HFF-Myc (cell line): ENCODE measurements at regions not wholly inside any gene's neighbourhood (a gene's known extent, or its start where the extent isn't known, plus 50 kb on each side); places are given as distances from the start of the nearest gene placed in this dataset.
"Not testable (repeated sequence)": the region's sequence is repeated elsewhere in the genome, so short reads cannot be mapped to it uniquely, and the experiment has no call there.

Experiments
- DNase-seq: peaks from one replicate; pipeline ENCODE4 v3.0.0-alpha.2; 2011; ENCODE audit warnings: low read depth; ENCODE audit errors: extremely low read depth
- H3K4me3 ChIP-seq: replicated peaks from 2 replicates; pipeline ENCODE4 v1.5.1; 2011; ENCODE audit warnings: low read depth, mild to moderate bottlenecking, control low read depth, low read length
- CTCF ChIP-seq: IDR thresholded peaks from 2 replicates; pipeline ENCODE4 v1.5.1; 2012; ENCODE audit warnings: mild to moderate bottlenecking, low read depth, low read length, control low read depth; ENCODE audit errors: missing control alignments

- peak; percentile 37 for TF ChIP-seq CTCF
- not testable (repeated sequence) for DNase-seq, H3K4me3 ChIP-seq
Measured at GRCh38 chr2:89205153-89205552, 513.7 kb downstream of the RPIA start.

- not testable (repeated sequence) for H3K4me3 ChIP-seq, DNase-seq
Measured at GRCh38 chr2:89208144-89208932, 516.9 kb downstream of the RPIA start.

- not testable (repeated sequence) for DNase-seq, H3K4me3 ChIP-seq
Measured at GRCh38 chr2:89213151-89213550, 521.7 kb downstream of the RPIA start.

GRCh38 chr2:89213811-89214210 is 522.3 kb downstream of the RPIA start:
- not testable (repeated sequence) for DNase-seq, H3K4me3 ChIP-seq

GRCh38 chr2:89221474-89221873 is 530.0 kb downstream of the RPIA start:
- H3K4me3 ChIP-seq, DNase-seq: not testable (repeated sequence)

GRCh38 chr2:89222063-89222732 is 530.7 kb downstream of the RPIA start:
- DNase-seq, H3K4me3 ChIP-seq: not testable (repeated sequence)

- not testable (repeated sequence) for DNase-seq
Measured at GRCh38 chr2:89224803-89225202, 533.3 kb downstream of the RPIA start.

GRCh38 chr2:89229979-89230378 is 538.5 kb downstream of the RPIA start:
- not testable (repeated sequence) for H3K4me3 ChIP-seq, DNase-seq

More at GRCh38 chr2:89224803-89225202, 533.3 kb downstream of the RPIA start:
- H3K4me3 ChIP-seq = not testable (repeated sequence)

GRCh38 chr2:89231241-89231640 is 539.8 kb downstream of the RPIA start:
- not testable (repeated sequence) for H3K4me3 ChIP-seq, DNase-seq

GRCh38 chr2:89233931-89234330 is 542.5 kb downstream of the RPIA start:
- not testable (repeated sequence) for DNase-seq, H3K4me3 ChIP-seq

- H3K4me3 ChIP-seq, DNase-seq: not testable (repeated sequence)
Measured at GRCh38 chr2:89234818-89235466, 543.5 kb downstream of the RPIA start.

- not testable (repeated sequence) for H3K4me3 ChIP-seq, DNase-seq
Measured at GRCh38 chr2:89236832-89237450, 545.5 kb downstream of the RPIA start.

- H3K4me3 ChIP-seq, DNase-seq: not testable (repeated sequence)
Measured at GRCh38 chr2:89237783-89238182, 546.3 kb downstream of the RPIA start.
